ENCODE measurements at regions not wholly inside any gene's neighbourhood (a gene's known extent, or its start where the extent isn't known, plus 50 kb on each side); places are given as distances from the start of the nearest gene placed in this dataset.

- H3K27me3 ChIP-seq: no peaks in the 10 kb centered on the region
- DNase-seq: no peak
- no peaks in the 10 kb centered on the region for H3K36me3 ChIP-seq (ENCODE audit: low read depth, missing control alignments)
- TF ChIP-seq CTCF (IDR thresholded peaks at IDR 0.05) (no peak), POLR2A (IDR thresholded peaks at IDR 0.05) (no peak)
- H3K27ac ChIP-seq: no peak overlapping the region
- no peak overlapping the region for H3K4me3 ChIP-seq
- 79 to 90% methylated on average over 4 to 5 of the region's 5 CpGs for WGBS, 2 donors
- no peaks in the 10 kb centered on the region for H3K4me1 ChIP-seq
- intact Hi-C loops (cut with DNase I; ENCODE audit: low total_unique reads): no loop called here
- H3K9me3 ChIP-seq: no peaks in the 10 kb centered on the region
Measured at GRCh38 chr1:2950926-2951305, 70.4 kb upstream of the ACTRT2 start.

- Histone ChIP-seq H3K4me1 (no peaks in the 10 kb centered on the region), H3K4me3 (no peak overlapping the region), H3K27ac (no peak overlapping the region), H3K9me3 (no peaks in the 10 kb centered on the region), H3K36me3 (ENCODE audit: low read depth, missing control alignments) (no peaks in the 10 kb centered on the region), H3K27me3 (no peaks in the 10 kb centered on the region)
- WGBS, 2 donors: 67 to 70% methylated on average over 14 of the region's 14 CpGs
- intact Hi-C loops (cut with DNase I; ENCODE audit: low total_unique reads): no loop called here
- DNase-seq: no peak
- no peak for TF ChIP-seq POLR2A (IDR thresholded peaks at IDR 0.05)
- no peak for TF ChIP-seq CTCF (IDR thresholded peaks at IDR 0.05)
Measured at GRCh38 chr1:2951856-2952255, 69.4 kb upstream of the ACTRT2 start.

- no peaks in the 10 kb centered on the region for H3K9me3 ChIP-seq
- H3K27ac ChIP-seq: no peak overlapping the region
- no peaks in the 10 kb centered on the region for H3K27me3 ChIP-seq
- H3K36me3 ChIP-seq (ENCODE audit: low read depth, missing control alignments): no peaks in the 10 kb centered on the region
- H3K4me3 ChIP-seq: no peak overlapping the region
- DNase-seq: no peak
- no peak for TF ChIP-seq POLR2A (IDR thresholded peaks at IDR 0.05)
- no peak for TF ChIP-seq CTCF (IDR thresholded peaks at IDR 0.05)
- intact Hi-C loops (cut with DNase I; ENCODE audit: low total_unique reads): no loop called here
- 84% methylated on average over 9 of the region's 9 CpGs for WGBS, 2 donors
- H3K4me1 ChIP-seq: no peaks in the 10 kb centered on the region
Measured at GRCh38 chr1:2952371-2952770, 68.9 kb upstream of the ACTRT2 start.

GRCh38 chr1:2952992-2953391, 68.3 kb upstream of the ACTRT2 start:
- Histone ChIP-seq H3K27me3 (no peaks in the 10 kb centered on the region), H3K4me1 (no peaks in the 10 kb centered on the region), H3K36me3 (ENCODE audit: low read depth, missing control alignments) (no peaks in the 10 kb centered on the region), H3K9me3 (no peaks in the 10 kb centered on the region), H3K27ac (no peak overlapping the region), H3K4me3 (no peak overlapping the region)
- intact Hi-C loops (cut with DNase I; ENCODE audit: low total_unique reads): no loop called here
- no peak for DNase-seq
- TF ChIP-seq POLR2A (IDR thresholded peaks at IDR 0.05) (no peak), CTCF (IDR thresholded peaks at IDR 0.05) (no peak)
- WGBS, 2 donors: 94% methylated on average over 7 of the region's 7 CpGs

GRCh38 chr1:2953688-2954285, 67.5 kb upstream of the ACTRT2 start:
- Histone ChIP-seq H3K4me3 (no peak overlapping the region), H3K36me3 (ENCODE audit: low read depth, missing control alignments) (no peaks in the 10 kb centered on the region), H3K4me1 (no peaks in the 10 kb centered on the region), H3K9me3 (no peaks in the 10 kb centered on the region), H3K27me3 (no peaks in the 10 kb centered on the region), H3K27ac (no peak overlapping the region)
- TF ChIP-seq POLR2A (IDR thresholded peaks at IDR 0.05) (no peak), CTCF (IDR thresholded peaks at IDR 0.05) (no peak)
- intact Hi-C loops (cut with DNase I; ENCODE audit: low total_unique reads): no loop called here
- no peak for DNase-seq
- WGBS, 2 donors: 84 to 91% methylated on average over 2 of the region's 2 CpGs

Data from testis (tissue), 2 donors.